SKM-1 (cell line): ENCODE measurements at regions not wholly inside any gene's neighbourhood (a gene's known extent, or its start where the extent isn't known, plus 50 kb on each side); places are given as distances from the start of the nearest gene placed in this dataset.

Experiments
- DNase-seq: peaks from one replicate; lab custom pipeline; 2025; ENCODE audit not compliant: unreplicated experiment; lab: John Stamatoyannopoulos, UW

- DNase-seq: no peak
Measured at GRCh38 chr2:217628061-217628460, 374.7 kb downstream of the TNS1 start.

GRCh38 chr2:217626926-217627325, 375.9 kb downstream of the TNS1 start:
- DNase-seq: no peak

- no peak for DNase-seq
Measured at GRCh38 chr2:217625557-217626169, 377.1 kb downstream of the TNS1 start.

GRCh38 chr2:217623281-217623912, 379.4 kb downstream of the TNS1 start:
- no peak for DNase-seq

- no peak for DNase-seq
Measured at GRCh38 chr2:217622205-217623060, 380.4 kb downstream of the TNS1 start.

GRCh38 chr2:217621391-217621801, 381.4 kb downstream of the TNS1 start:
- no peak for DNase-seq

GRCh38 chr2:217618744-217619143, 384.1 kb downstream of the TNS1 start:
- DNase-seq: no peak

GRCh38 chr2:217617616-217618022, 385.2 kb downstream of the TNS1 start:
- no peak for DNase-seq

GRCh38 chr2:217616936-217617335, 385.9 kb downstream of the TNS1 start:
- DNase-seq: no peak

- no peak for DNase-seq
Measured at GRCh38 chr2:217615171-217615570, 387.6 kb downstream of the TNS1 start.

GRCh38 chr2:217614498-217614897, 388.3 kb downstream of the TNS1 start:
- DNase-seq: peak; percentile 35

- no peak for DNase-seq
Measured at GRCh38 chr2:217614096-217614495, 388.7 kb downstream of the TNS1 start.

GRCh38 chr2:217612920-217613319, 389.9 kb downstream of the TNS1 start:
- no peak for DNase-seq

GRCh38 chr2:217612211-217612610, 390.6 kb downstream of the TNS1 start:
- DNase-seq: no peak

GRCh38 chr2:217611626-217612127, 391.1 kb downstream of the TNS1 start:
- no peak for DNase-seq

- no peak for DNase-seq
Measured at GRCh38 chr2:217611056-217611455, 391.7 kb downstream of the TNS1 start.

- DNase-seq: no peak
Measured at GRCh38 chr2:217610401-217610814, 392.4 kb downstream of the TNS1 start.

GRCh38 chr2:217609952-217610351, 392.8 kb downstream of the TNS1 start:
- DNase-seq: no peak

GRCh38 chr2:217606296-217606695, 396.5 kb downstream of the TNS1 start:
- DNase-seq: no peak

GRCh38 chr2:217604527-217605194, 398.1 kb downstream of the TNS1 start:
- no peak for DNase-seq

GRCh38 chr2:217601601-217602000, 401.2 kb downstream of the TNS1 start:
- DNase-seq: no peak
